ENCODE measurements at regions not wholly inside any gene's neighbourhood (a gene's known extent, or its start where the extent isn't known, plus 50 kb on each side); places are given as distances from the start of the nearest gene placed in this dataset.
A peak's percentile ranks its signal among the peaks of the same experiment; 100 is the strongest.

GRCh38 chr11:134756811-134757540 is 344.9 kb upstream of the B3GAT1 start:
- no peak overlapping the region for H3K27ac ChIP-seq
- no peaks in the 10 kb centered on the region for H3K36me3 Mint-ChIP-seq
- no peak overlapping the region for H3K4me3 Mint-ChIP-seq
- no peak for DNase-seq (ENCODE audit: low spot score)
- H3K4me3 ChIP-seq: no peak overlapping the region
- H4K20me1 ChIP-seq (ENCODE audit: low read depth): no peaks in the 10 kb centered on the region
- peaks cover 19% of the 10 kb centered on the region for H3K4me1 Mint-ChIP-seq
- no peak overlapping the region for H2AFZ ChIP-seq (replicated peaks)
- TF ChIP-seq EZH2phosphoT487 (IDR thresholded peaks at IDR 0.05): no peak
- no peak for TF ChIP-seq CTCF (IDR thresholded peaks at IDR 0.05)
- TF ChIP-seq EZH2 (IDR thresholded peaks at IDR 0.05): no peak
- H3K9me3 Mint-ChIP-seq: peaks cover 6% of the 10 kb centered on the region
- no peak overlapping the region for H3K27ac Mint-ChIP-seq
- no peaks in the 10 kb centered on the region for H3F3A ChIP-seq (ENCODE audit: low read depth)
- no peaks in the 10 kb centered on the region for H3K79me2 ChIP-seq (ENCODE audit: low read depth)
- no peaks in the 10 kb centered on the region for H3K9me3 ChIP-seq (ENCODE audit: low read depth)
- H3K27me3 ChIP-seq: no peaks in the 10 kb centered on the region
- no peak overlapping the region for H3K9ac ChIP-seq
- H3K36me3 ChIP-seq: no peaks in the 10 kb centered on the region
- no peaks in the 10 kb centered on the region for H3K4me1 ChIP-seq
- H3K4me2 ChIP-seq: no peak overlapping the region
- H3K27me3 Mint-ChIP-seq (ENCODE audit: insufficient read depth, low read depth): peaks cover 10% of the 10 kb centered on the region

GRCh38 chr11:134755535-134755934 is 343.5 kb upstream of the B3GAT1 start:
- peaks cover 13% of the 10 kb centered on the region for H3K27me3 Mint-ChIP-seq (ENCODE audit: insufficient read depth, low read depth)
- Histone ChIP-seq H2AFZ (replicated peaks) (no peak overlapping the region), H4K20me1 (ENCODE audit: low read depth) (no peaks in the 10 kb centered on the region), H3K27me3 (no peaks in the 10 kb centered on the region), H3F3A (ENCODE audit: low read depth) (no peaks in the 10 kb centered on the region), H3K36me3 (no peaks in the 10 kb centered on the region), H3K27ac (no peak overlapping the region), H3K9ac (no peak overlapping the region), H3K4me2 (no peak overlapping the region), H3K4me3 (no peak overlapping the region), H3K9me3 (ENCODE audit: low read depth) (no peaks in the 10 kb centered on the region), H3K79me2 (ENCODE audit: low read depth) (no peaks in the 10 kb centered on the region), H3K4me1 (no peaks in the 10 kb centered on the region)
- no peak for DNase-seq (ENCODE audit: low spot score)
- TF ChIP-seq CTCF (IDR thresholded peaks at IDR 0.05): no peak
- TF ChIP-seq EZH2phosphoT487 (IDR thresholded peaks at IDR 0.05): no peak
- no peak for TF ChIP-seq EZH2 (IDR thresholded peaks at IDR 0.05)
- H3K36me3 Mint-ChIP-seq: no peaks in the 10 kb centered on the region
- no peak overlapping the region for H3K4me3 Mint-ChIP-seq
- H3K27ac Mint-ChIP-seq: no peak overlapping the region
- peaks cover 6% of the 10 kb centered on the region for H3K9me3 Mint-ChIP-seq
- H3K4me1 Mint-ChIP-seq: peaks cover 10% of the 10 kb centered on the region

- Histone ChIP-seq H3K79me2 (ENCODE audit: low read depth) (no peaks in the 10 kb centered on the region), H3K27ac (no peak overlapping the region), H3K4me1 (no peaks in the 10 kb centered on the region), H3K4me2 (no peak overlapping the region), H3K36me3 (no peaks in the 10 kb centered on the region), H3F3A (ENCODE audit: low read depth) (no peaks in the 10 kb centered on the region), H3K9me3 (ENCODE audit: low read depth) (no peaks in the 10 kb centered on the region), H3K27me3 (no peaks in the 10 kb centered on the region), H4K20me1 (ENCODE audit: low read depth) (no peaks in the 10 kb centered on the region), H3K4me3 (no peak overlapping the region), H3K9ac (no peak overlapping the region), H2AFZ (replicated peaks) (no peak overlapping the region)
- Mint-ChIP-seq H3K27ac (peak overlapping the region; percentile 20), H3K9me3 (peaks cover 6% of the 10 kb centered on the region), H3K27me3 (ENCODE audit: insufficient read depth, low read depth) (peaks cover 13% of the 10 kb centered on the region), H3K36me3 (no peaks in the 10 kb centered on the region), H3K4me3 (no peak overlapping the region), H3K4me1 (peaks cover 11% of the 10 kb centered on the region)
- TF ChIP-seq EZH2 (IDR thresholded peaks at IDR 0.05) (no peak), EZH2phosphoT487 (IDR thresholded peaks at IDR 0.05) (no peak), CTCF (IDR thresholded peaks at IDR 0.05) (no peak)
- DNase-seq (ENCODE audit: low spot score): no peak
Observed at GRCh38 chr11:134754521-134755198, 342.6 kb upstream of the B3GAT1 start.
